IMR-90 (cell line): ENCODE measurements at regions not wholly inside any gene's neighbourhood (a gene's known extent, or its start where the extent isn't known, plus 50 kb on each side); places are given as distances from the start of the nearest gene placed in this dataset.
"Not testable (repeated sequence)": the region's sequence is repeated elsewhere in the genome, so short reads cannot be mapped to it uniquely, and the experiment has no call there.

ENCODE experiments used
- ATAC-seq: fragments of 200-7000 bp; cut with Tn5 transposase; 2 replicates; pipeline ENCODE4 v1.9.1; 2020; ENCODE audit warnings: low read depth, mild to moderate bottlenecking, moderate library complexity
- BruUV-seq: library from RNA; stranded (reverse); fragments of 400-500 nt; replicated peaks from 2 replicates; lab custom pipeline; 2021; lab: Mats Ljungman, UMichigan
- CTCF ChIA-PET: fragments of 300-600 bp; formaldehyde crosslinking; extraction: SDS; loops from one replicate; lab custom pipeline; 2021; ENCODE audit warnings: antibody characterized with exemption; lab: Yijun Ruan, JAX
- POLR2A ChIA-PET: fragments of 300-600 bp; sonication (Branson Sonifier 250); formaldehyde crosslinking; loops from one replicate; lab custom pipeline; 2022; ENCODE audit warnings: antibody characterized with exemption; ENCODE audit not compliant: unreplicated experiment; lab: Charles Lee
- DNase-seq: peaks from one replicate; pipeline ENCODE4 v3.0.0; 2013
- H2AFZ ChIP-seq: replicated peaks from 2 replicates; pipeline ENCODE3; 2013; ENCODE audit warnings: low read length, mild to moderate bottlenecking; ENCODE audit not compliant: poor library complexity
- H2AK5ac ChIP-seq: 2 replicates; pipeline ENCODE4 v1.6.1; 2013; ENCODE audit warnings: low read depth, low read length, inconsistent platforms
- H2AK9ac ChIP-seq: replicated peaks from 2 replicates; pipeline ENCODE3; 2013; ENCODE audit warnings: mild to moderate bottlenecking, low read depth, low read length, moderate library complexity; ENCODE audit not compliant: poor library complexity
- H2BK120ac ChIP-seq: 2 replicates; pipeline ENCODE4 v1.6.1; 2013; ENCODE audit warnings: low read depth, low read length, inconsistent platforms
- H2BK15ac ChIP-seq: 3 replicates; pipeline ENCODE4 v1.6.1; 2013; ENCODE audit warnings: low read depth, low read length, inconsistent platforms
- H2BK20ac ChIP-seq: 2 replicates; pipeline ENCODE4 v1.6.1; 2013; ENCODE audit warnings: low read depth, mild to moderate bottlenecking, inconsistent platforms, low read length, moderate library complexity
- H2BK5ac ChIP-seq: 2 replicates; pipeline ENCODE4 v1.6.1; 2013; ENCODE audit warnings: mild to moderate bottlenecking, low read depth, low read length, inconsistent platforms; ENCODE audit not compliant: poor library complexity, severe bottlenecking
- H3K14ac ChIP-seq: replicated peaks from 2 replicates; pipeline ENCODE4 v1.6.1; 2013; ENCODE audit warnings: low read depth, low read length, inconsistent platforms
- H3K18ac ChIP-seq: 2 replicates; pipeline ENCODE4 v1.6.1; 2013; ENCODE audit warnings: low read depth, low read length, control low read depth
- H3K23ac ChIP-seq: 2 replicates; pipeline ENCODE4 v1.6.1; 2013; ENCODE audit warnings: low read depth, low read length, inconsistent platforms
- H3K27ac ChIP-seq: 2 replicates; pipeline ENCODE4 v1.5.1; 2013; ENCODE audit warnings: mild to moderate bottlenecking, control low read depth, low read length; ENCODE audit not compliant: insufficient read depth
- H3K27me3 ChIP-seq: 2 replicates; pipeline ENCODE4 v1.6.1; 2013; ENCODE audit warnings: low read length; ENCODE audit not compliant: control insufficient read depth, insufficient read depth
- H3K36me3 ChIP-seq: 2 replicates; pipeline ENCODE4 v1.6.1; 2013; ENCODE audit warnings: low read length, mixed read lengths; ENCODE audit not compliant: control insufficient read depth, insufficient read depth
- H3K4ac ChIP-seq: 2 replicates; pipeline ENCODE4 v1.6.1; 2013; ENCODE audit warnings: low read depth, low read length, inconsistent platforms
- H3K4me1 ChIP-seq: 2 replicates; pipeline ENCODE4 v1.6.1; 2013; ENCODE audit warnings: low read length, mixed read lengths; ENCODE audit not compliant: control insufficient read depth, insufficient read depth
- H3K4me2 ChIP-seq: 2 replicates; pipeline ENCODE4 v1.6.1; 2013; ENCODE audit warnings: low read depth, mild to moderate bottlenecking, control low read depth, low read length, moderate library complexity
- H3K4me3 ChIP-seq: 2 replicates; pipeline ENCODE4 v1.5.1; 2013; ENCODE audit warnings: low read depth, mild to moderate bottlenecking, control low read depth, low read length, moderate library complexity; ENCODE audit not compliant: insufficient read depth
- H3K56ac ChIP-seq: 2 replicates; pipeline ENCODE4 v1.6.1; 2013; ENCODE audit warnings: low read length, inconsistent platforms; ENCODE audit not compliant: insufficient read depth; ENCODE audit errors: extremely low read depth
- H3K79me1 ChIP-seq, 2 experiments: 2 replicates each; pipeline ENCODE4 v1.6.1; 2013; ENCODE audit warnings: low read length in 2 of 2, inconsistent platforms in 1 of 2, low read depth in 1 of 2
- H3K9ac ChIP-seq: 2 replicates; pipeline ENCODE4 v1.6.1; 2013; ENCODE audit warnings: low read depth, low read length, control low read depth
- H3K9me1 ChIP-seq: 2 replicates; pipeline ENCODE4 v1.6.1; 2013; ENCODE audit warnings: low read length, inconsistent platforms; ENCODE audit not compliant: insufficient read depth
- H3K9me3 ChIP-seq: 2 replicates; pipeline ENCODE4 v1.6.1; 2013; ENCODE audit warnings: low read length; ENCODE audit not compliant: control insufficient read depth, insufficient read depth
- H4K20me1 ChIP-seq: 2 replicates; pipeline ENCODE4 v1.6.1; 2013; ENCODE audit warnings: low read length, inconsistent platforms; ENCODE audit not compliant: insufficient read depth
- H4K5ac ChIP-seq: 2 replicates; pipeline ENCODE4 v1.6.1; 2013; ENCODE audit warnings: mild to moderate bottlenecking, low read depth, low read length, control low read depth
- H4K8ac ChIP-seq, 2 experiments: 2 replicates each; pipeline ENCODE4 v1.6.1; 2013; ENCODE audit warnings: low read depth in 2 of 2, low read length in 2 of 2, control low read depth in 1 of 2, inconsistent platforms in 1 of 2
- H4K91ac ChIP-seq: 2 replicates; pipeline ENCODE4 v1.6.1; 2013; ENCODE audit warnings: low read depth, low read length, inconsistent platforms; ENCODE audit not compliant: insufficient read depth
- WGBS, 2 experiments: methylation state at CpG; one replicate each; pipeline versions ENCODE4 v1.1.5 to v1.1.7; 2013; ENCODE audit warnings: missing lambda C conversion rate in 2 of 2; ENCODE audit not compliant: insufficient read length in 1 of 2; ENCODE audit errors: extremely low coverage in 2 of 2; 5-methylcytosine and 5-hydroxymethylcytosine counted together
- dilution Hi-C: fragments of 300-500 bp; cut with HindIII; formaldehyde crosslinking; loops from one replicate; pipeline ENCODE4 v1.14.3; 2018; ENCODE audit warnings: low sequenced_read_pairs; ENCODE audit not compliant: unreplicated experiment
- in situ Hi-C: fragments of 300-500 bp; cut with MboI; formaldehyde crosslinking; loops from 3 replicates; pipeline ENCODE4 v1.14.3; 2019; ENCODE audit warnings: low sequenced_read_pairs, inconsistent platforms, mixed read lengths
- intact Hi-C: fragments of 100-400 bp; cut with micrococcal nuclease; formaldehyde crosslinking; loops from 2 replicates; pipeline ENCODE4 v1.10.0; 2022

- CTCF ChIA-PET, POLR2A ChIA-PET, H3K4me3 ChIP-seq, H4K8ac ChIP-seq, H2AFZ ChIP-seq, H3K4me2 ChIP-seq, H3K79me1 ChIP-seq, H3K4me1 ChIP-seq, BruUV-seq, intact Hi-C loops, H3K9ac ChIP-seq, dilution Hi-C loops, H3K9me1 ChIP-seq, ATAC-seq, H4K91ac ChIP-seq, H3K36me3 ChIP-seq, H2BK20ac ChIP-seq, H4K5ac ChIP-seq, H3K14ac ChIP-seq, in situ Hi-C loops, H3K4ac ChIP-seq, H3K27me3 ChIP-seq, H2BK120ac ChIP-seq, H3K18ac ChIP-seq, H3K27ac ChIP-seq, H3K23ac ChIP-seq, H3K9me3 ChIP-seq, H4K20me1 ChIP-seq, H2AK5ac ChIP-seq, DNase-seq, H3K56ac ChIP-seq, H2AK9ac ChIP-seq, H2BK5ac ChIP-seq, H2BK15ac ChIP-seq: not testable (repeated sequence)
- WGBS, 2 experiments, result no CpG with 5 or more reads among the region's 16 CpGs
Measured at GRCh38 chr10:50683198-50683751, 56.5 kb upstream of the ASAH2B start.

- H2AFZ ChIP-seq, H3K4me3 ChIP-seq, H3K4me1 ChIP-seq, H3K9ac ChIP-seq, ATAC-seq, H4K8ac ChIP-seq, H3K9me1 ChIP-seq, H3K79me1 ChIP-seq, dilution Hi-C loops, H4K91ac ChIP-seq, H3K18ac ChIP-seq, H4K20me1 ChIP-seq, POLR2A ChIA-PET, in situ Hi-C loops, H2BK20ac ChIP-seq, H2BK15ac ChIP-seq, H2AK5ac ChIP-seq, H3K56ac ChIP-seq, H4K5ac ChIP-seq, H2BK120ac ChIP-seq, DNase-seq, H2BK5ac ChIP-seq, H3K27me3 ChIP-seq, H3K27ac ChIP-seq, intact Hi-C loops, CTCF ChIA-PET, H2AK9ac ChIP-seq, BruUV-seq, H3K9me3 ChIP-seq, H3K23ac ChIP-seq, H3K36me3 ChIP-seq, H3K14ac ChIP-seq, H3K4me2 ChIP-seq, H3K4ac ChIP-seq: not testable (repeated sequence)
- WGBS, 2 experiments, result no CpG with 5 or more reads among the region's 10 CpGs
Measured at GRCh38 chr10:50680606-50681005, 56.9 kb upstream of the SGMS1 start.
